Tibial artery (tissue), 4 donors: ENCODE measurements at regions not wholly inside any gene's neighbourhood (a gene's known extent, or its start where the extent isn't known, plus 50 kb on each side); places are given as distances from the start of the nearest gene placed in this dataset.
A peak's percentile ranks its signal among the peaks of the same experiment; 100 is the strongest.

Experiments
- DNase-seq, 2 donors: peaks; one replicate each; pipeline ENCODE4 v3.0.0-alpha.2; 2019
- H3K27ac ChIP-seq, 2 donors: fragments of 200-600 bp; sonication (generic) in 1 of 2; 1 replicate in 1 of 2; 2 replicates in 1 of 2; pipeline ENCODE4 v1.5.1; 2018 to 2019; ENCODE audit warnings: mild to moderate bottlenecking in 1 of 2
- H3K27me3 ChIP-seq, 2 donors: fragments of 200-600 bp; sonication (generic) in 1 of 2; one replicate each; pipeline versions ENCODE4 v1.5.1 to v1.6.0; 2016 to 2019
- H3K36me3 ChIP-seq, 3 donors: fragments of 200-600 bp; sonication (generic) in 2 of 3; one replicate each; pipeline ENCODE4 v1.5.1; 2016 to 2019; ENCODE audit warnings: mild to moderate bottlenecking in 2 of 3
- H3K4me1 ChIP-seq, 4 donors: fragments of 200-600 bp; sonication (generic) in 2 of 4; 1 replicate in 3 of 4; 2 replicates in 1 of 4; pipeline ENCODE4 v1.5.1; 2016 to 2019
- H3K4me3 ChIP-seq, 2 donors: fragments of 200-600 bp; sonication (generic) in 1 of 2; 1 replicate in 1 of 2; 2 replicates in 1 of 2; pipeline ENCODE4 v1.5.1; 2018 to 2019; ENCODE audit warnings: mild to moderate bottlenecking in 2 of 2
- H3K9me3 ChIP-seq, 3 donors: fragments of 200-600 bp; sonication (generic) in 1 of 3; one replicate each; pipeline ENCODE4 v1.5.1; 2016 to 2019
- intact Hi-C: fragments of 100-400 bp; cut with DNase I; formaldehyde crosslinking; loops from one replicate; pipeline ENCODE4 v1.15.0; 2023; ENCODE audit warnings: low total_unique reads
- TF ChIP-seq, protein P1 (sequence below), 2 experiments: fragments of 200-600 bp in 1 of 2; fragments of 450-650 bp in 1 of 2; IDR thresholded peaks; one replicate each; pipeline ENCODE4 v1.5.1; 2017 to 2019; ENCODE audit warnings: antibody characterized with exemption in 2 of 2, mild to moderate bottlenecking in 1 of 2, moderate library complexity in 1 of 2

DNA sequence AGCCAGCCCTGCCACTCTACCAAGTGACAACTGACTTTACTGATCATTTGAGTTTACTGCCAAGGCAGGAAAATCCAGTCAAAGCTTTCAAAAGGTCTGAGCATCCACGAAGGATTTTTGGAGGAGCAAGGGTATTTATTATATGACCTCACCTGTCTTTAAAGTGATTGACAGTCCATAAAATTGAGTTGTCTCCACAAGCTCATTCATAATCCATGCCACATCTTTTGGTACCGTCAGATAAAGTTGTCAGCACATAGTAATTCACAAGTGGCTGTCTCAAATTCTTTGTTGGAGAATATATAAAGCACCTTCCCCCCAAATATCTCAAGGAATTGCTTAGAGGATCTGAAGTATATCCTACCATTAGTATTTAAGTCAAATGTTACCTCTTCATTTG lies 240.5 kb downstream of the METTL4 start:
- no peak overlapping the region for H3K27ac ChIP-seq
- no peaks in the 10 kb centered on the region for H3K36me3 ChIP-seq
- intact Hi-C loops: no loop called here
- no peak for DNase-seq
- H3K27me3 ChIP-seq: peaks cover 0 to 3% of the 10 kb centered on the region in 2 donors
- no peak overlapping the region for H3K4me3 ChIP-seq
- no peaks in the 10 kb centered on the region for H3K4me1 ChIP-seq
- TF ChIP-seq, protein P1, sequence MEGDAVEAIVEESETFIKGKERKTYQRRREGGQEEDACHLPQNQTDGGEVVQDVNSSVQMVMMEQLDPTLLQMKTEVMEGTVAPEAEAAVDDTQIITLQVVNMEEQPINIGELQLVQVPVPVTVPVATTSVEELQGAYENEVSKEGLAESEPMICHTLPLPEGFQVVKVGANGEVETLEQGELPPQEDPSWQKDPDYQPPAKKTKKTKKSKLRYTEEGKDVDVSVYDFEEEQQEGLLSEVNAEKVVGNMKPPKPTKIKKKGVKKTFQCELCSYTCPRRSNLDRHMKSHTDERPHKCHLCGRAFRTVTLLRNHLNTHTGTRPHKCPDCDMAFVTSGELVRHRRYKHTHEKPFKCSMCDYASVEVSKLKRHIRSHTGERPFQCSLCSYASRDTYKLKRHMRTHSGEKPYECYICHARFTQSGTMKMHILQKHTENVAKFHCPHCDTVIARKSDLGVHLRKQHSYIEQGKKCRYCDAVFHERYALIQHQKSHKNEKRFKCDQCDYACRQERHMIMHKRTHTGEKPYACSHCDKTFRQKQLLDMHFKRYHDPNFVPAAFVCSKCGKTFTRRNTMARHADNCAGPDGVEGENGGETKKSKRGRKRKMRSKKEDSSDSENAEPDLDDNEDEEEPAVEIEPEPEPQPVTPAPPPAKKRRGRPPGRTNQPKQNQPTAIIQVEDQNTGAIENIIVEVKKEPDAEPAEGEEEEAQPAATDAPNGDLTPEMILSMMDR (IDR thresholded peaks at IDR 0.05): no peak
- no peaks in the 10 kb centered on the region for H3K9me3 ChIP-seq

DNA sequence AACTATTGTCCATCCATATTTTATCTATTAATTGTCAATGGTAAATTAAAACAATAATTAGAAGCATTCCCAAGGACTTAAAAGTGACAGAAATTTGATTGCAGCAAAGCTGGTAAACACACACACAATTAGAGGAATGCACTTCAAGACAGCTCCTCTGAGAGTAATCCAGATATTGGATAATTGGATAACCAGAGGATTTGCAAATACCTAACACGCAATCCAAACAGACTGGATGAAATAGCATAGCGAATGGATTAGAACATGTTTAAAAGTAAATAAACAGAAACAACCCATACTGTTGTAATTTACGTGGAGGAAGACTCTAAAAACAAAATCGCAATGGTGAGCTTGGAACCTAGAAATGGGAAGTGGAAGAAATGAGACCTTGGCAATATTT lies 239.8 kb downstream of the METTL4 start:
- no peak overlapping the region for H3K4me3 ChIP-seq
- TF ChIP-seq, protein P1 (IDR thresholded peaks at IDR 0.05): no peak
- no peak overlapping the region for H3K27ac ChIP-seq
- no peaks in the 10 kb centered on the region for H3K36me3 ChIP-seq
- no peaks in the 10 kb centered on the region for H3K9me3 ChIP-seq
- DNase-seq: no peak
- peaks cover 0 to 3% of the 10 kb centered on the region in 2 donors for H3K27me3 ChIP-seq
- H3K4me1 ChIP-seq: no peaks in the 10 kb centered on the region
- intact Hi-C loops: no loop called here

DNA sequence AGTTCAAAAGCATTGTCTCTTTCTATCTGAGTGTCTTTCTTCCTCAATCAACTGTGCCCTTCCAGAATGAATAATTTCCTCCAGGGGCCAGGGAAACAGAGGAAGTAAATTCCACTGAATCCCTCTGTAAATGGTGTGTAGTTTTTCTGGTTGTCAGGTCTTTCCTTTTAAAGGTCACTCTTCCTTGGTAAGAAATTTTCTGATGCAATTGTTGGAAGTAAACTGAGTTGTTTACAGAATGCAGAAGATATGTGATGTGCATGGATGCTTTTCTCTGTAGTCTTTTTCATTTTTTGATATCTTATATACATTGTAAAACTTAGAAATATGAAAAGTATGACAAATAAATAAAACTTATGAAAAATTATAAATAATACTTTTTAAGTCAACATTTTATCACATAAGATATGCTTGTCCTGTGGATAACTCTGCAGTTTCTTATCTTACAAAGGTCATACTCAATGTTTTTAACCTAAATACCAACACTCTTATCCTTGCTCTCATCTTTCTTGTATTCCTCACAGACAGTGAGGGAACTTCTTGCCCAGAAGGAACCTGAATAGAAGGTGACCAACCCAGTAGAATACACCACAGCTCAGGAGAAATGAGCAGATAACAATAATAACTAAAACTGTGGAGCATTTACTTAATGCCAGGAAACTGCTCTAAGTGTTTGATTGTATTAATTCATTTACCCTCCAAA lies 234.5 kb downstream of the METTL4 start:
- Histone ChIP-seq H3K4me3 (no peak overlapping the region), H3K36me3 (no peaks in the 10 kb centered on the region), H3K27ac (no peak overlapping the region), H3K4me1 (no peaks in the 10 kb centered on the region), H3K9me3 (no peaks in the 10 kb centered on the region), H3K27me3 (no peaks in the 10 kb centered on the region)
- TF ChIP-seq, protein P1 (IDR thresholded peaks at IDR 0.05): no peak
- intact Hi-C loops: loop anchor here (5.0 kb wide), 1 partner anchor 205 kb away; no protein-coding TSS in a partner anchor
- DNase-seq: no peak

DNA sequence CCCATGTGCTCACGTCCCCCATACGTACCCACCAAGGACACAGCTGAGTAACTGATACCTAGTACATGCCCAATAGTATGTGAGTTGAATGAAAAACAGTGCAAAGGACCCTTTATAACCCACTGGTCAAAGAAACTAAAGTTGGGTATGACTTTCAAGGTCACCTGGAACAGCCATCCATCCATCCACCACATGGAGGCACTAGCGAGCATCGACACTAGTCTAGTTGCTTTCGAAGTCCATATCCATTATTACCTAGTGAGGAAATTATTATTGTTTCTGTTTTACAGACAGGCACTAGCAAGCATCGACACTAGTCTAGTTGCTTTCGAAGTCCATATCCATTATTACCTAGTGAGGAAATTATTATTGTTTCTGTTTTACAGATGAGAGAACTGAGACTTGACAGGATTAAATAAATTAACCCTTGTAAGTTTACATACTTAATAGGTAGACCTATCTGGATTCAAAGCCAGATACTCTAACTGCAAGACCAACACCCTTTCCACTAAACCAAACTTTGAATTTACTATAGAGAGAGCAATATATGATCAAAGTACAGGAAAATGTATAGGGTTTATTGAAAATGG lies 233.7 kb downstream of the METTL4 start:
- Histone ChIP-seq H3K36me3 (no peaks in the 10 kb centered on the region), H3K27me3 (no peaks in the 10 kb centered on the region), H3K9me3 (no peaks in the 10 kb centered on the region), H3K4me1 (no peaks in the 10 kb centered on the region), H3K27ac (no peak overlapping the region), H3K4me3 (no peak overlapping the region)
- intact Hi-C loops: loop anchor here (5.0 kb wide), 1 partner anchor 205 kb away; no protein-coding TSS in a partner anchor
- DNase-seq: peak in 1 of 2 donors; percentile 22
- TF ChIP-seq, protein P1 (IDR thresholded peaks at IDR 0.05): peak; percentile 32 to 58

DNA sequence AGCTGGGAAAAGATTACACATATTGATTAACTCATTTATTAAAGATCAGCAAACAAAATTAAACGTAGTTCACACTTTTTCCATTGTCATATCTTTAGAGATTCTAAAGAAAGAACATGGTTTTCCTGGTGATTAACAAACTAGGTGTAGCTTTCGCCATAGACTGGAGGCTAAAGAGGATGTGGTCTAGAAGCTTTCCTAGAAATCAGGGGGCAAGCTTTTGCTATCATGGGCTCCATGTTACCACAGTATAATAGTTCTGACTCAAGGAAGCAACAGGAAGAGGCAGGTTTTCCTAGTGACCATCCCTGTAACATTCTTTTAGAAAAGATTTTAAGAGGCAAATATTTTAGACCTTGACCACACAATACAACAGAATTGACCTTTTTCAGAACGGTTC lies 232.7 kb downstream of the METTL4 start:
- no peaks in the 10 kb centered on the region for H3K4me1 ChIP-seq
- TF ChIP-seq, protein P1 (IDR thresholded peaks at IDR 0.05): no peak
- intact Hi-C loops: loop anchor here (5.0 kb wide), 1 partner anchor 204 kb away; no protein-coding TSS in a partner anchor

More for the DNA sequence above, 232.7 kb downstream of the METTL4 start:
- no peaks in the 10 kb centered on the region for H3K27me3 ChIP-seq
- no peak for DNase-seq
- no peak overlapping the region for H3K4me3 ChIP-seq
- no peaks in the 10 kb centered on the region for H3K36me3 ChIP-seq
- H3K27ac ChIP-seq: no peak overlapping the region
- no peaks in the 10 kb centered on the region for H3K9me3 ChIP-seq
